IPS DF 19.7 (cell line): ENCODE measurements at regions not wholly inside any gene's neighbourhood (a gene's known extent, or its start where the extent isn't known, plus 50 kb on each side); places are given as distances from the start of the nearest gene placed in this dataset.

Experiments used
- DNase-seq: peaks from one replicate; pipeline ENCODE4 v3.0.0-alpha.2; 2013; ENCODE audit warnings: low read depth, low spot score

GRCh38 chr9:8088477-8088876, 288.9 kb upstream of the DMAC1 start:
- no peak for DNase-seq

- DNase-seq: no peak
Observed at GRCh38 chr9:8085986-8086385, 286.4 kb upstream of the DMAC1 start.

GRCh38 chr9:8078641-8079140, 279.1 kb upstream of the DMAC1 start:
- no peak for DNase-seq

- DNase-seq: no peak
Observed at GRCh38 chr9:8074713-8075286, 275.2 kb upstream of the DMAC1 start.

GRCh38 chr9:8071445-8071798, 271.8 kb upstream of the DMAC1 start:
- no peak for DNase-seq

- DNase-seq: no peak
Observed at GRCh38 chr9:8070779-8071444, 271.3 kb upstream of the DMAC1 start.

- no peak for DNase-seq
Observed at GRCh38 chr9:8062459-8062858, 262.9 kb upstream of the DMAC1 start.

- DNase-seq: no peak
Observed at GRCh38 chr9:8053501-8053900, 253.9 kb upstream of the DMAC1 start.

GRCh38 chr9:8052991-8053390, 253.4 kb upstream of the DMAC1 start:
- no peak for DNase-seq

- DNase-seq: no peak
Observed at GRCh38 chr9:8037745-8038144, 238.2 kb upstream of the DMAC1 start.

- no peak for DNase-seq
Observed at GRCh38 chr9:8036914-8037524, 237.4 kb upstream of the DMAC1 start.

GRCh38 chr9:8033794-8034193, 234.2 kb upstream of the DMAC1 start:
- no peak for DNase-seq

- no peak for DNase-seq
Observed at GRCh38 chr9:8030095-8030494, 230.5 kb upstream of the DMAC1 start.

- no peak for DNase-seq
Observed at GRCh38 chr9:8027351-8027750, 227.8 kb upstream of the DMAC1 start.

GRCh38 chr9:8025551-8025950, 226.0 kb upstream of the DMAC1 start:
- DNase-seq: no peak

GRCh38 chr9:8020186-8020585, 220.6 kb upstream of the DMAC1 start:
- DNase-seq: no peak

GRCh38 chr9:8019636-8020035, 220.1 kb upstream of the DMAC1 start:
- DNase-seq: no peak

- no peak for DNase-seq
Observed at GRCh38 chr9:8014997-8015682, 215.6 kb upstream of the DMAC1 start.

- no peak for DNase-seq
Observed at GRCh38 chr9:8012986-8013385, 213.4 kb upstream of the DMAC1 start.

GRCh38 chr9:8011974-8012373, 212.4 kb upstream of the DMAC1 start:
- DNase-seq: no peak

- no peak for DNase-seq
Observed at GRCh38 chr9:7996558-7996957, 197.0 kb upstream of the DMAC1 start.

- no peak for DNase-seq
Observed at GRCh38 chr9:7988644-7989280, 189.2 kb upstream of the DMAC1 start.
